ENCODE measurements at regions not wholly inside any gene's neighbourhood (a gene's known extent, or its start where the extent isn't known, plus 50 kb on each side); places are given as distances from the start of the nearest gene placed in this dataset.

GRCh38 chr12:126789963-126790362, 1477.0 kb upstream of the TMEM132C start:
- no peaks in the 10 kb centered on the region for H3K79me2 ChIP-seq (ENCODE audit: low read length)
- ChIA-PET POLR2A (ENCODE audit: unreplicated experiment) (no interaction called here), CTCF (no interaction called here)
- H3K27ac ChIP-seq (ENCODE audit: low read length) = no peak overlapping the region
- H3K27me3 ChIP-seq (ENCODE audit: low read length) = peaks cover 81% of the 10 kb centered on the region
- no peaks in the 10 kb centered on the region for H4K20me1 ChIP-seq (ENCODE audit: low read length)
- no peaks in the 10 kb centered on the region for H3K9me3 ChIP-seq (ENCODE audit: low read length)
- no peak overlapping the region for H3K4me2 ChIP-seq (ENCODE audit: low read length)
- H3K9ac ChIP-seq (ENCODE audit: low read length) = no peak overlapping the region
- no peak for ATAC-seq
- DNase-seq = no peak
- H3F3A ChIP-seq (ENCODE audit: low read length, unreplicated experiment) = no peaks in the 10 kb centered on the region
- no peak overlapping the region for H2AFZ ChIP-seq (ENCODE audit: low read length)
- H3K9me2 ChIP-seq (replicated peaks; ENCODE audit: low read length) = no peaks in the 10 kb centered on the region
- TF ChIP-seq EZH2 (IDR thresholded peaks at IDR 0.05; ENCODE audit: low read length, unreplicated experiment) = no peak
- no peak for TF ChIP-seq CTCF (conservative IDR thresholded peaks at IDR 0.05; ENCODE audit: low read depth, low read length)
- no peak for TF ChIP-seq EZH2phosphoT487 (IDR thresholded peaks at IDR 0.05; ENCODE audit: borderline replicate concordance, low read length)
- H3K4me3 ChIP-seq (ENCODE audit: low read length) = no peak overlapping the region
- no TSS peak for BruUV-seq (replicated peaks)
- no peaks in the 10 kb centered on the region for H3K36me3 ChIP-seq (ENCODE audit: low read depth, low read length)
- H3K4me1 ChIP-seq (ENCODE audit: insufficient read depth, low read length) = no peaks in the 10 kb centered on the region
- intact Hi-C loops (cut with micrococcal nuclease) = no loop called here

GRCh38 chr12:126791122-126791521, 1475.8 kb upstream of the TMEM132C start:
- no TSS peak for BruUV-seq (replicated peaks)

GRCh38 chr12:126792411-126792810, 1474.6 kb upstream of the TMEM132C start:
- no peak overlapping the region for H3K27ac ChIP-seq (ENCODE audit: low read length)
- BruUV-seq (replicated peaks) = no TSS peak
- H3K4me1 ChIP-seq (ENCODE audit: insufficient read depth, low read length) = no peaks in the 10 kb centered on the region
- ChIA-PET POLR2A (ENCODE audit: unreplicated experiment) (no interaction called here), CTCF (no interaction called here)
- no peak for DNase-seq
- no peaks in the 10 kb centered on the region for H3F3A ChIP-seq (ENCODE audit: low read length, unreplicated experiment)
- H3K9me2 ChIP-seq (replicated peaks; ENCODE audit: low read length) = no peaks in the 10 kb centered on the region
- no peaks in the 10 kb centered on the region for H3K9me3 ChIP-seq (ENCODE audit: low read length)
- no peaks in the 10 kb centered on the region for H4K20me1 ChIP-seq (ENCODE audit: low read length)
- H3K4me2 ChIP-seq (ENCODE audit: low read length) = no peak overlapping the region
- no peak overlapping the region for H3K9ac ChIP-seq (ENCODE audit: low read length)
- no peak for ATAC-seq
- H2AFZ ChIP-seq (ENCODE audit: low read length) = no peak overlapping the region
- no peaks in the 10 kb centered on the region for H3K79me2 ChIP-seq (ENCODE audit: low read length)
- no peak overlapping the region for H3K4me3 ChIP-seq (ENCODE audit: low read length)
- H3K27me3 ChIP-seq (ENCODE audit: low read length) = peaks cover 69% of the 10 kb centered on the region
- intact Hi-C loops (cut with micrococcal nuclease) = no loop called here
- no peak for TF ChIP-seq EZH2phosphoT487 (IDR thresholded peaks at IDR 0.05; ENCODE audit: borderline replicate concordance, low read length)
- TF ChIP-seq CTCF (conservative IDR thresholded peaks at IDR 0.05; ENCODE audit: low read depth, low read length) = no peak
- TF ChIP-seq EZH2 (IDR thresholded peaks at IDR 0.05; ENCODE audit: low read length, unreplicated experiment) = no peak
- no peaks in the 10 kb centered on the region for H3K36me3 ChIP-seq (ENCODE audit: low read depth, low read length)

More at GRCh38 chr12:126791122-126791521, 1475.8 kb upstream of the TMEM132C start:
- DNase-seq = no peak
- H3K27me3 ChIP-seq (ENCODE audit: low read length) = peaks cover 81% of the 10 kb centered on the region
- CTCF ChIA-PET = no interaction called here
- H3K36me3 ChIP-seq (ENCODE audit: low read depth, low read length) = no peaks in the 10 kb centered on the region
- no peaks in the 10 kb centered on the region for H3K9me3 ChIP-seq (ENCODE audit: low read length)
- no peaks in the 10 kb centered on the region for H3K4me1 ChIP-seq (ENCODE audit: insufficient read depth, low read length)
- no peak for ATAC-seq
- intact Hi-C loops (cut with micrococcal nuclease) = no loop called here
- H3K9me2 ChIP-seq (replicated peaks; ENCODE audit: low read length) = no peaks in the 10 kb centered on the region
- POLR2A ChIA-PET (ENCODE audit: unreplicated experiment) = no interaction called here
- H3K79me2 ChIP-seq (ENCODE audit: low read length) = no peaks in the 10 kb centered on the region
- no peak for TF ChIP-seq EZH2phosphoT487 (IDR thresholded peaks at IDR 0.05; ENCODE audit: borderline replicate concordance, low read length)
- no peak for TF ChIP-seq CTCF (conservative IDR thresholded peaks at IDR 0.05; ENCODE audit: low read depth, low read length)
- no peak for TF ChIP-seq EZH2 (IDR thresholded peaks at IDR 0.05; ENCODE audit: low read length, unreplicated experiment)
- H3K9ac ChIP-seq (ENCODE audit: low read length) = no peak overlapping the region
- H3F3A ChIP-seq (ENCODE audit: low read length, unreplicated experiment) = no peaks in the 10 kb centered on the region
- no peak overlapping the region for H2AFZ ChIP-seq (ENCODE audit: low read length)
- H3K4me3 ChIP-seq (ENCODE audit: low read length) = no peak overlapping the region
- no peak overlapping the region for H3K4me2 ChIP-seq (ENCODE audit: low read length)
- no peak overlapping the region for H3K27ac ChIP-seq (ENCODE audit: low read length)
- no peaks in the 10 kb centered on the region for H4K20me1 ChIP-seq (ENCODE audit: low read length)

All from PC-3 (cell line).